GM23338 (cell line): ENCODE measurements at regions not wholly inside any gene's neighbourhood (a gene's known extent, or its start where the extent isn't known, plus 50 kb on each side); places are given as distances from the start of the nearest gene placed in this dataset.

ENCODE experiments used
- ETS1 ChIP-seq: IDR thresholded peaks from 2 replicates; pipeline ENCODE4 v1.6.1; 2016; ENCODE audit warnings: antibody characterized with exemption
- REST ChIP-seq: IDR thresholded peaks from one replicate; pipeline ENCODE4 v1.6.1; 2018; ENCODE audit warnings: antibody characterized with exemption; ENCODE audit not compliant: unreplicated experiment
- TF ChIP-seq, protein P1 (sequence below), 2 experiments: fragments of 200-600 bp in 1 of 2; sonication (generic) in 1 of 2; conservative IDR thresholded peaks; 2 replicates each; pipeline versions ENCODE4 v1.5.1 to v1.6.1; 2016 to 2017; ENCODE audit warnings: antibody characterized with exemption in 2 of 2, low read depth in 2 of 2, mild to moderate bottlenecking in 2 of 2, moderate library complexity in 1 of 2

DNA sequence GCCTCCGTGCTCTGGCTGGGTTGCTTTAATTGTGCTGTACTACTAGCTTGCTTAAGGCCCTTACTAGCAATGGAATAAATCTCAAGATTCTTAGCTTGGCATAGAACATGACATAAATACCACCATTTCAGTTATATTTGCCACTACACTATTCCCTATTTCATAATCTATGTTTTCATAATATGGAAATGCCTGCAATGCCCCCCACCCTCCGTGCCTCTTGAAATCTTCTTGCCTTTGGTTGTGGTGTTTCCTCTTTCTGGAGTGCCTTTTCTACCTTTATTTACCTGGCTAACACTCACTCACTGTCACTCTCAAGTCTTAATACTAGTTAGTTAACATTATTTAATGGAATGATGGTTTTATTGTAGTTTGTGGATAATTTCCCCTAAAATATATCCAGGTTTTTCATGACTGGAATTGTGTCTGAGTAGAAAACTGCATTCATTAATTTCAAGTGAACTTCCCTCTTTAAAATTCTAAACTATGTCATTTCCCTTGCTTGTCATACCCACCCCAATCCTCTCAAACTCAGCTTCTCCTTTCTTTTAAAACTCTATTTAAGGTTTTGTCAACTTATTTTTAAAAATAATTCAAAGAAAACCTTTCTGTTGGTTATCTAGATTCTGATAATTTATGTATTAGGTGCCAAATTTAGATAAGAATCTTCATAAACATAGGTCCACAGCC is 521.7 kb upstream of the DAB2 start:
- TF ChIP-seq, protein P1, sequence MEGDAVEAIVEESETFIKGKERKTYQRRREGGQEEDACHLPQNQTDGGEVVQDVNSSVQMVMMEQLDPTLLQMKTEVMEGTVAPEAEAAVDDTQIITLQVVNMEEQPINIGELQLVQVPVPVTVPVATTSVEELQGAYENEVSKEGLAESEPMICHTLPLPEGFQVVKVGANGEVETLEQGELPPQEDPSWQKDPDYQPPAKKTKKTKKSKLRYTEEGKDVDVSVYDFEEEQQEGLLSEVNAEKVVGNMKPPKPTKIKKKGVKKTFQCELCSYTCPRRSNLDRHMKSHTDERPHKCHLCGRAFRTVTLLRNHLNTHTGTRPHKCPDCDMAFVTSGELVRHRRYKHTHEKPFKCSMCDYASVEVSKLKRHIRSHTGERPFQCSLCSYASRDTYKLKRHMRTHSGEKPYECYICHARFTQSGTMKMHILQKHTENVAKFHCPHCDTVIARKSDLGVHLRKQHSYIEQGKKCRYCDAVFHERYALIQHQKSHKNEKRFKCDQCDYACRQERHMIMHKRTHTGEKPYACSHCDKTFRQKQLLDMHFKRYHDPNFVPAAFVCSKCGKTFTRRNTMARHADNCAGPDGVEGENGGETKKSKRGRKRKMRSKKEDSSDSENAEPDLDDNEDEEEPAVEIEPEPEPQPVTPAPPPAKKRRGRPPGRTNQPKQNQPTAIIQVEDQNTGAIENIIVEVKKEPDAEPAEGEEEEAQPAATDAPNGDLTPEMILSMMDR (conservative IDR thresholded peaks at IDR 0.05; ENCODE audit: low read depth in 2 of 2), result no peak
- no peak for TF ChIP-seq REST
- TF ChIP-seq ETS1, result no peak
